Heart right ventricle (tissue), 16 donors: ENCODE measurements at regions not wholly inside any gene's neighbourhood (a gene's known extent, or its start where the extent isn't known, plus 50 kb on each side); places are given as distances from the start of the nearest gene placed in this dataset.

Experiments
- ATAC-seq, 8 donors: fragments of 200-7000 bp; cut with Tn5 transposase; one replicate each; pipeline ENCODE4 v1.9.1; 2020; ENCODE audit warnings: mild to moderate bottlenecking in 8 of 8, moderate library complexity in 8 of 8, moderate number of reproducible peaks in 1 of 8
- DNase-seq, 2 donors: peaks; one replicate each; pipeline ENCODE4 v3.0.0-alpha.2; 2020
- H3K27ac ChIP-seq, 10 donors: fragments of 200-600 bp; sonication (generic) in 2 of 10; one replicate each; pipeline versions ENCODE4 v1.5.0 to v1.8.0; 2020 to 2022; ENCODE audit warnings: mild to moderate bottlenecking in 3 of 10
- H3K27me3 ChIP-seq, 7 donors: fragments of 200-600 bp; one replicate each; pipeline ENCODE4 v1.8.0; 2021 to 2022; ENCODE audit warnings: mild to moderate bottlenecking in 2 of 7
- H3K36me3 ChIP-seq, 9 donors: fragments of 200-600 bp; sonication (generic) in 1 of 9; one replicate each; pipeline versions ENCODE4 v1.5.0 to v1.8.0; 2020 to 2022; ENCODE audit warnings: mild to moderate bottlenecking in 2 of 9
- H3K4me1 ChIP-seq, 9 donors: fragments of 200-600 bp; sonication (generic) in 1 of 9; one replicate each; pipeline versions ENCODE4 v1.5.0 to v1.8.0; 2020 to 2022; ENCODE audit warnings: mild to moderate bottlenecking in 4 of 9
- H3K4me3 ChIP-seq, 10 donors: fragments of 200-600 bp; sonication (generic) in 2 of 10; one replicate each; pipeline versions ENCODE4 v1.5.0 to v1.8.0; 2020 to 2022; ENCODE audit warnings: mild to moderate bottlenecking in 7 of 10, moderate library complexity in 2 of 10
- H3K9me3 ChIP-seq, 11 donors: fragments of 200-600 bp in 10 of 11; sonication (generic) in 2 of 11; one replicate each; pipeline versions ENCODE4 v1.5.0 to v1.8.0; 2013 to 2022; ENCODE audit warnings: mild to moderate bottlenecking in 2 of 11, control low read depth in 1 of 11, moderate library complexity in 1 of 11
- CTCF ChIP-seq, 9 donors: fragments of 200-600 bp; sonication (generic) in 2 of 9; IDR thresholded peaks; one replicate each; pipeline versions ENCODE4 v1.5.0 to v1.8.0; 2021 to 2022; ENCODE audit warnings: antibody characterized with exemption in 9 of 9, mild to moderate bottlenecking in 5 of 9, moderate library complexity in 1 of 9
- WGBS, 2 donors: extraction: QIAGEN DNeasy Blood & Tissue Kit; methylation state at CpG; one replicate each; pipeline ENCODE4 v1.1.7; 2013; ENCODE audit warnings: inconsistent platforms in 1 of 2; 5-methylcytosine and 5-hydroxymethylcytosine counted together
- intact Hi-C, 10 donors: fragments of 100-400 bp; cut with DNase I; formaldehyde crosslinking; loops; one replicate each; pipeline versions ENCODE4 v1.11.1 to v1.14.2; 2022
- donor health status: Arrhythmogenic right ventricular cardiomyopathy.
- donor health status: ischemic (EF 13 %, LVEDD 7.1; RV severe dilation, severe dysfunction).
- donor health status: healthy with polysubstance abuse.
- donor health status: DM: no; HTN: yes; CAD: no.
- donor health status: DM: no; HTN: no; CAD: no.
- donor health status: ischemic (EF 25% LVEDD 6.9; RV normal size, moderate dysfunction).
- donor health status: ischemic (EF 25% LVEDD 5.7; RV mildly dilated, moderate dysfunction).
- donor health status: healthy.
- donor health status: DM: yes; HTN: yes; CAD: no.
- donor health status: Ischemic cardiomyopathy.
- donor health status: ischemic (EF 35%, LVEDD 5.7; RV mildly dilated, moderate dysfunction).
- donor health status: nonischemic (EF 11% LVEDD 7.7; RV severe dilation, severe dysfunction).
- donor health status: DM: yes; HTN: yes; CAD: no.
- donor health status: PGD.
- donor health status: ischemic (EF 29% LVEDD 5.4; RV normal size, mild dysfunction).
- donor health status: nonischemic (EF 23%, LVEDD 6.1; RV moderate dilation, normal function).

GRCh38 chr16:74221828-74222227, 74.8 kb upstream of the PSMD7 start:
- Histone ChIP-seq H3K9me3 (no peaks in the 10 kb centered on the region), H3K36me3 (no peaks in the 10 kb centered on the region), H3K27me3 (no peaks in the 10 kb centered on the region), H3K27ac (no peak overlapping the region), H3K4me3 (no peak overlapping the region), H3K4me1 (peaks cover 0 to 23% (median 0%) of the 10 kb centered on the region in 9 donors)
- DNase-seq (no peak), ATAC-seq (no peak)
- TF ChIP-seq CTCF (IDR thresholded peaks at IDR 0.05) = no peak
- intact Hi-C loops = loop anchor here in 1 of 10 donors (10.0 kb wide), 1 partner anchor 157 kb away; no protein-coding TSS in a partner anchor
- 84 to 88% methylated on average over 3 of the region's 3 CpGs for WGBS, 2 donors

DNA sequence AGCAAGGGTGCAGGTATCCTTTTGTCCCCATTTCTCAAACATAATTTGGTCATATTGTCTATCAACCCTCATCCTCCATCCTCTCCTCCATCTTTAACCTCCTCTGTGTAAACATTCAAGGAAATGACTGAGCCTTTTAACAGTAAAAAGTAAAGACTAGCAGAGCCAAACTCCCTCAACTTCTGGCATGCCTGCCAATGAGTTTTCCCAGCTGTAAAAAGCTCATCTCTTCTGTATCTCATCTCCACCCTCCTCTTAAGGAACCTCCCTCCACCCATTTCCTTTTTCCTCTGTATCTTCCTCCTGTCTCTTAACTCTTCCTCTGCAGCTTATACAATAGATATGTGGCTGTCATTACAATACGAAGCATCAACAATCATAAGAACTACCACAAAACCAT, 76.9 kb upstream of the PSMD7 start:
- TF ChIP-seq CTCF (IDR thresholded peaks at IDR 0.05) = no peak
- no peak for ATAC-seq
- peaks cover 0 to 2% (median 0%) of the 10 kb centered on the region in 11 donors for H3K9me3 ChIP-seq
- no peaks in the 10 kb centered on the region for H3K36me3 ChIP-seq
- peaks cover 0 to 4% (median 0%) of the 10 kb centered on the region in 9 donors for H3K4me1 ChIP-seq
- H3K27me3 ChIP-seq = no peaks in the 10 kb centered on the region
- H3K4me3 ChIP-seq = no peak overlapping the region
- intact Hi-C loops = loop anchor here in 2 of 10 donors (10.0 kb wide), 2 partner anchors 85 to 155 kb away; no protein-coding TSS in a partner anchor
- no peak for DNase-seq
- H3K27ac ChIP-seq = no peak overlapping the region
- 58 to 68% methylated on average over 1 of the region's 1 CpG for WGBS, 2 donors

DNA sequence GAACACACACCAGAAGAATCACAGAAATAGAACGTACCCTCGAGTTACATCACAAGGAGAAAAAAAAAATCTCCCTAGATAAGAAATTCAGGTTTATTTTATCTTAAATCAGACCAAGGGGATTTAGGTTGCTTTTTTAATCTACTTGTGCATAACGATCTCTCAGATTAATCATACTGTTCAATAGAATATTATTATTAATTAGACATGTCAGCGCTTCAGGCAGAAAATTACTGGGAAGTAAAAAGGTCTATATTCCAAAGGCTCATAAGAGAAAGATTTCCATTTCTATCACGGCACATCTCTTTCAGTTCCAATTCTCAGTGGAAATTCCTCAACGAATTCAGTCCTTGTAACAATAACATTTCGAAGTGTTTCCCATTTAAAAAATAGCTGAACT, 77.7 kb upstream of the PSMD7 start:
- intact Hi-C loops = loop anchor here in 1 of 10 donors (10.0 kb wide), 1 partner anchor 84 kb away; no protein-coding TSS in a partner anchor
- WGBS, 2 donors = 70 to 72% methylated on average over 7 of the region's 7 CpGs
- DNase-seq (no peak), ATAC-seq (no peak)
- Histone ChIP-seq H3K4me1 (no peaks in the 10 kb centered on the region), H3K27me3 (no peaks in the 10 kb centered on the region), H3K36me3 (no peaks in the 10 kb centered on the region), H3K27ac (no peak overlapping the region), H3K4me3 (no peak overlapping the region), H3K9me3 (peaks cover 0 to 2% (median 0%) of the 10 kb centered on the region in 11 donors)
- TF ChIP-seq CTCF (IDR thresholded peaks at IDR 0.05) = no peak

DNA sequence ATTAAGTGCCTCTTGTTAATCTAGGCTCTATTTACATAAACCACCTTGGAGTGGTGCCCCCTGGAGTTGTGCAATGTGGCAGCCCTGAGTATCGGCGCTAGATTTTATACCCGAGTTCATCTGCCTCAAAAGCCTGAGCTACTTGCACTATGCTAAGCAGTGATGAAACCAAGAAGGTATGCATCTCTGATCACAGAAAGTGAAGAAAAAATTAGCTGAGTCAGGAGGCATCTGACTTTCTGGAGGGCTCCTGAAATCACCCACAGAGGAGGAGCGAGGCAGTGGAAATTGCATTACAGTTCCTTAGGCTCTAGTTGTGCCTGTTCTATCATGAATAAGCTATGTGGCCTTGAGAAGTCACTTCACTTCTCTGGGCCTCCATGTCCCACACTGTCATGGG, 80.3 kb upstream of the PSMD7 start:
- no peak overlapping the region for H3K27ac ChIP-seq
- no peak overlapping the region for H3K4me3 ChIP-seq
- no peaks in the 10 kb centered on the region for H3K27me3 ChIP-seq
- no peaks in the 10 kb centered on the region for H3K4me1 ChIP-seq
- DNase-seq (no peak), ATAC-seq (no peak)
- no peak for TF ChIP-seq CTCF (IDR thresholded peaks at IDR 0.05)
- 84 to 87% methylated on average over 4 of the region's 4 CpGs for WGBS, 2 donors
- H3K9me3 ChIP-seq = peaks cover 0 to 2% (median 0%) of the 10 kb centered on the region in 11 donors
- H3K36me3 ChIP-seq = no peaks in the 10 kb centered on the region
- intact Hi-C loops = loop anchor here in 1 of 10 donors (10.0 kb wide), 1 partner anchor 82 kb away; no protein-coding TSS in a partner anchor
